GM12878 (cell line): ENCODE measurements at regions not wholly inside any gene's neighbourhood (a gene's known extent, or its start where the extent isn't known, plus 50 kb on each side); places are given as distances from the start of the nearest gene placed in this dataset.

ENCODE experiments used
- CHD1 ChIP-seq: IDR thresholded peaks from 2 replicates; pipeline ENCODE4 v1.6.1; 2012; ENCODE audit warnings: low read depth, low read length, improper control_type of control experiment
- CTCF ChIP-seq, 3 experiments: IDR thresholded peaks in 2 of 3; conservative IDR thresholded peaks in 1 of 3; 2 replicates each; pipeline ENCODE4 v1.5.1; 2011; ENCODE audit warnings: low read depth in 3 of 3, low read length in 3 of 3, mild to moderate bottlenecking in 3 of 3, control low read depth in 2 of 3, moderate library complexity in 2 of 3, inconsistent platforms in 1 of 3, mixed read lengths in 1 of 3; ENCODE audit not compliant: control insufficient read depth in 2 of 3, insufficient read depth in 1 of 3; ENCODE audit errors: extremely low read depth in 1 of 3
- EED ChIP-seq: sonication (generic); IDR thresholded peaks from 2 replicates; pipeline ENCODE4 v1.6.1; 2016; ENCODE audit warnings: antibody characterized with exemption, low read depth
- EP300 ChIP-seq, 2 experiments: fragments of 150-350 bp in 1 of 2; IDR thresholded peaks; 2 replicates each; pipeline ENCODE4 v1.6.1; 2011 to 2012; ENCODE audit warnings: low read depth in 2 of 2, low read length in 2 of 2, borderline replicate concordance in 1 of 2, improper control_type of control experiment in 1 of 2, inconsistent platforms in 1 of 2; ENCODE audit not compliant: control insufficient read depth in 1 of 2
- EZH2 ChIP-seq: IDR thresholded peaks from 2 replicates; pipeline ENCODE4 v1.6.1; 2012; ENCODE audit warnings: low read depth, mild to moderate bottlenecking, control low read depth, inconsistent platforms, low read length, borderline replicate concordance; ENCODE audit not compliant: control insufficient read depth
- JUND ChIP-seq: IDR thresholded peaks from 2 replicates; pipeline ENCODE4 v1.6.1; 2012; ENCODE audit warnings: low read depth, mild to moderate bottlenecking, low read length, improper control_type of control experiment, moderate library complexity
- MTA3 ChIP-seq: IDR thresholded peaks from 2 replicates; pipeline ENCODE4 v1.6.1; 2012; ENCODE audit warnings: low read length, inconsistent platforms, borderline replicate concordance
- NFIC ChIP-seq: IDR thresholded peaks from 2 replicates; pipeline ENCODE4 v1.6.1; 2012; ENCODE audit warnings: low read depth, mild to moderate bottlenecking, inconsistent platforms, low read length, moderate library complexity
- PAX8 ChIP-seq: fragments of 450-650 bp; IDR thresholded peaks from 2 replicates; pipeline ENCODE4 v1.6.1; 2017; ENCODE audit warnings: mild to moderate bottlenecking, moderate library complexity
- POLR2AphosphoS5 ChIP-seq: IDR thresholded peaks from 2 replicates; pipeline ENCODE4 v1.6.1; 2011; ENCODE audit warnings: mild to moderate bottlenecking, low read length, inconsistent platforms
- WRNIP1 ChIP-seq: IDR thresholded peaks from 2 replicates; pipeline ENCODE4 v1.6.1; 2011; ENCODE audit warnings: low read depth, low read length, improper control_type of control experiment, borderline replicate concordance
- ZNF217 ChIP-seq: fragments of 450-650 bp; IDR thresholded peaks from 2 replicates; pipeline ENCODE4 v1.6.1; 2017; ENCODE audit warnings: antibody characterized with exemption, mild to moderate bottlenecking
- ZNF622 ChIP-seq: fragments of 450-650 bp; IDR thresholded peaks from 2 replicates; pipeline ENCODE4 v1.6.1; 2017; ENCODE audit warnings: mild to moderate bottlenecking, inconsistent platforms

GRCh38 chr3:145519398-145520047 is 641.5 kb downstream of the PLOD2 start:
- TF ChIP-seq POLR2AphosphoS5 (no peak), EZH2 (no peak), EP300 (IDR thresholded peaks at IDR 0.05; ENCODE audit: borderline replicate concordance in 1 of 2, control insufficient read depth in 1 of 2, low read depth in 2 of 2, low read length in 2 of 2) (no peak), JUND (no peak), WRNIP1 (no peak), CTCF (IDR thresholded peaks at IDR 0.05 in 2 of 3, conservative IDR thresholded peaks at IDR 0.05 in 1 of 3; ENCODE audit: control insufficient read depth in 2 of 3, extremely low read depth in 1 of 3, insufficient read depth in 1 of 3, low read depth in 3 of 3, low read length in 3 of 3) (no peak), CHD1 (no peak), PAX8 (no peak), EED (no peak), ZNF217 (no peak), ZNF622 (no peak), MTA3 (no peak), NFIC (no peak)
